CD4-positive, alpha-beta T cell treated with Interleukin-6 for 4 hours (primary cell): ENCODE measurements at regions not wholly inside any gene's neighbourhood (a gene's known extent, or its start where the extent isn't known, plus 50 kb on each side); places are given as distances from the start of the nearest gene placed in this dataset.
"Not testable (repeated sequence)": the region's sequence is repeated elsewhere in the genome, so short reads cannot be mapped to it uniquely, and the experiment has no call there.

ENCODE experiments used
- DNase-seq: peaks from one replicate; pipeline ENCODE4 v3.0.0-alpha.2; 2020; ENCODE audit warnings: mixed read lengths

DNA sequence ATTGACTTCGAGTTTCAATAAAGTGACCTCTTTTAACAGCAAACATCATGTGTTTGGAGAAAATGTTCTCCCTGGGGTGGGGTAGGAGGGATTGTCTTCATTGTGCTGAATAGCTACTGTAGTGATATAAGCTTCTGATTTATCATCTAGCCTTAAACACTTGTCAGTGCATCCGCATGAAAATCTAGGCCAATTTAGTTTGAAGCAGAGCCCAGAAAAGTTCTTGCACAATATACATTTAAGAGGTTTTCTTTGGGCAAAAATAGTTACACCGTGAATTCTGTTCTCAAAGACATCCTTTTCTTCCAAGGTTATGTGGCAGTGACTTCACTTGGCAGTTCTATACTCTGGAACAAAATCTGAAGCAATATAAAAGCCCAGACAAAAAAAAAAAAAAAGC lies 136.0 kb upstream of the IFNG-AS1 start:
- DNase-seq, result no peak

DNA sequence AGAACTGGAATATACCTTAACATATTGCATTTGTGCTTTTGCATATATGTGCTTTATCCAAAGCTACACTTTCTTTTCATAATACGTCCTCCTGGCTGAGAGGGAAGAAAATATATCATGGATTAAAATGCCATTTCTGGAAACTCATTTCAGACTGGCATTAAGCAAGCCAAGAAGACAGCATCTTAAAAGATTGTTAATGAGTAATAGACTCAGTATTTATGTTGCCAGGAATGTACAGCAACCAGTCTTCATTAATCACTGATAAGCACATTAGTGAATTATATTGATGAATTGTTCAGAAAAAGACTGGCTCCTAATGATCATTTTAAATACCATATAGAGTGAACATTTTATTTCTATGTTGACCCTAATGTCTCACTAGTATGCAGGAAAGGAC lies 134.9 kb upstream of the IFNG-AS1 start:
- no peak for DNase-seq

DNA sequence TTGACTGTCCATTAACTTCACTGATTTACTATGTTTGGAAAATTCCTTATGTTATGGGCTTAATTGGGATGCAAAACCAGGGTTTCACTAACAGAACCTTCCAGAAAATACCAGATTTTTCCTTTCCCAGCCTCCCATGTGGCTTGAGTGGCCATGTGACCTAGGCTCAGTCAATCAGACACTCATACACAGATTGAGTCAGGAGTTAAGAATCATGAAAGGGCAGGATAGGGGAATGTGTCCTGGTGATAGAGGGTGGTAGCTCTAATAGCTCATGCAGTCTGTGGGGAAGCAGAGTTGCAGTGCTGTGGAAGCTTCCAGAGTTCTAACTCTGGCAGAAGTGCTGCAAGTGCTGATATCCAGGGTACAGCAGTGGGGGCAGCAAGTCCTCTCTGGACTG lies 134.1 kb upstream of the IFNG-AS1 start:
- no peak for DNase-seq

DNA sequence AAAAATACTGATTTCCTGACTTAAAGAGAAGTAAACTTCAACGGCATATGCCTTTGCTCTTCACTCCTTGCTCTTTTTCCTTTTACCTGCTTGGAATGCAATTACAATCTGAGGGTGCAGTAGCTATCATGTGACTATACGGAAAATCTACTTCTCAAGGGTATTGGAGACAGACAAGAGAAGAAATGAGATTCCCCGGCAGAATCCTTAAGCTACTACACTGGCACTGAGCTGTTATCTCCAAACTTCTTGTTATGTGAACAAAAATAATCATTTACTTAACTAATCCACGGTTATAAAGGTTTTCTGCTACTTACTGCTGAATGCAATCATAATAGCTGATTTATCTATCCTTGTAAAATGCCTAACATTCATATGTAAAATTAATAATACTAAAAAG lies 118.0 kb upstream of the IFNG-AS1 start:
- DNase-seq, result no peak

DNA sequence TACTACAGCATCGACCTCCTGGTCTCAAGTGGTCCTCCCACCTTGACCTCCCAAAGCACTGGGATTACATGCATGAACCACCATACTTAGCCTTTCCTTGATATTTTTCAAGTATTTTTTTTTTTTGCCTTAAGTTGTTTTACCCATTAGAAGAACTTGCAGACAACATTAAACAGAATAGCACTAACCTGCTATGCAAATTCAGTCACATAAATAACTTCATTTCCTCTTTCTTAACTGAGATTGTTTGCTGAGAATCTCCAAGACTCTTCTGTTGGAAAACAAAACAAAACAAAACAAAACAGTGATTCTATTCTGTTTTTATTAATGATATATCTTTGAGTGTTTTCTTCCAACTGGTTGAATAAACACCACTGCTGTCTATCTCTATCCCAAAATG lies 115.9 kb upstream of the IFNG-AS1 start:
- no peak for DNase-seq

DNA sequence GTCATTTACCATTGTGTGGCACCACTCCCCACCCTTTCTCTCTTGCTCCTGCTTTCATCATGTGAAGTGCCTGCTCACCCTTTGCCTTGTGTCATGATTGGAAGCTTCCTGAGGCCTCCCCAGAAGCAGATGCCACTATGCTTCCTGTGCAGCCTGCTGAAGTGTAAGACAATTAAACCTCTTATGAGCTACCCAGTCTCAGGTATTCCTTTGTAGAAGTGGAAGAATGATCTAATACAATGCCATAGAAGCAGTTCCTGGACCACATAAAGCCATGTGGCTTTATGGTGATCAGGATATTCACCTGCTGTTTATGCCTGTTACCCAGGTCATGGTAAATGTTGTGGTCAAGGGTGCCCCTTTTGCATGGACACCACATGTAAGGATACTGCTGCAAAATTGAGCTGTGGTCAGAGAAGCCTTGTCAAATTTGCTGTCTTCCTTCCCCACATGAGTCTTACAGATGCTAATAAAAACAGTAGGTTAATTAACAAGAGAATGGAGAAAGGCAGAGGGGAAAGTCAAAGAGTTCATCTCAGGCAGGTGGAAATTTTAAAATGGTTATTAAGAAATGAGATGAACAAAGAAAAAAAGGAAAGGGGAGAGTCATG lies 112.8 kb upstream of the IFNG-AS1 start:
- DNase-seq, result no peak

DNA sequence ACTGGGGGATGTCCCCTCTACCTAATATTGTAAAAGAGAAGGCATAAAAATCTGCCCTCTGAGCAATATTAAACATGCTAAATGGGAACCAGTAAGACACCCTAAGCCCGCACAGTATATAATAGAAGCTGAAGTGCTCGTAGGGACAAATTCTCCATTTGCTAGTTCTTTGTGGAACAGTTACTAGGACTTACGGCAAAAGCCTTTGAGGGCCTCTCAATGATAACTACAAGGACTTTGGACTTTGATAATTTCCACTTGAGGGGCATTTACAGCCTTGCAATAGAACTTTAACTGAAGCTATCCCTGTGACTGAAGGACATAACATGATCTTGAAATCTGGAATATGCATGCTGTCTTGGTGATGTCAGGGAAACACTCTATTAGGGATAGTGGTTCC lies 111.5 kb upstream of the IFNG-AS1 start:
- no peak for DNase-seq

DNA sequence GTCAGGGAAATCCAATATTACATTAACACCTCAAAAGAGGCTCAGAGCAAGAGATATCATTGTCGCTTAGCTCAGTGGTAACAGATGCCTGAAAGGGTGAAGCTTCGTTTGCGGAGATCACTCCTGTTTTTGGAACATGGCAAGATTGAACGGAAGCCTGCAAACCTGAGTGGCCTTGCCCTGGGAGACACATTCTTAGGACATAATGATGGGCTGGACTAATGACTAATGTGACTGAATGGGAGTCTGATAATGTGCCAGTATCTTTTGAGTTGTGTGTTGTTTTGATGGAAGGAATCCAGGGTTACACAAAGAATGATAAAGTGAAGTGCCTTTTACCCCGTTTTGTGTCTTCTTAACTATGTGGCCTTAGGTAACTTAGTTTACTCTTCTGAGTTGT lies 109.3 kb upstream of the IFNG-AS1 start:
- DNase-seq, result no peak

DNA sequence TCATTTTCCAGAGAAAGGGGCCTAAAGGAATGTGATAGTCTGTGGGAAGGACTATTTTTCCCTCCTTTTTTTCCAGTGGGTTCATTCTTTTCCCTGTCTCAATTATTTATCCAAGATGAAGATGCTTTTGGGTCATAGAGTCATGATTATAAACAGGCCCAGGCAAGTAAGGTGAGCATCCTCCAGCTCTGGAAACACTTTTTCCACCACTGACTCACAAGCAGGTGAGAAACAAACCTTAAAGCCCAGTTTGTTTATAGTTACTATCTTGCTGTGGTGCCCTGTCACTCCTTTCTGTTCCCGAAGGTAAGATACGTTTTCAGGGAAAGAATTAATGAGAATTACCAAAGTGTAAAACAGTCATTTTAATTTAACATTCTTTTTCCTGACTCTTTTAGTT lies 107.7 kb upstream of the IFNG-AS1 start:
- DNase-seq, result no peak

DNA sequence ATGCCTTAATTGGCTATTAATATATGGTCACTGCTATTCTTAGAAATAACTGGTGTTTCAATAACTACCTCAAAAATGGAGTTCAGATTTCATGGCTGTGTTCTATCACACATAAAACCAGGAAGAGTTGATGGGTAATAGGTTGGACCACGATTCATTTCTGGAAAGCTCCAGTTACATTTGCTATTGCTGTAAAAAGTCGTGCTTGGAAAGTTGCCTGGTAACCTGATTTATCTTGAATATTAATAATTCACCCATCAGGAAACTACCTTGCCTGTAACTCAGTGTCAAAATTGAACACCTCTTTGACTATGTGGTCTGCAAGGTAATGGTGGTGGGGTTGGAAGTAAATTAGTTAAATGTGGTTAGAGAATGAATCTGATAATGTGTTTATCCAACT lies 104.7 kb upstream of the IFNG-AS1 start:
- DNase-seq, result no peak

DNA sequence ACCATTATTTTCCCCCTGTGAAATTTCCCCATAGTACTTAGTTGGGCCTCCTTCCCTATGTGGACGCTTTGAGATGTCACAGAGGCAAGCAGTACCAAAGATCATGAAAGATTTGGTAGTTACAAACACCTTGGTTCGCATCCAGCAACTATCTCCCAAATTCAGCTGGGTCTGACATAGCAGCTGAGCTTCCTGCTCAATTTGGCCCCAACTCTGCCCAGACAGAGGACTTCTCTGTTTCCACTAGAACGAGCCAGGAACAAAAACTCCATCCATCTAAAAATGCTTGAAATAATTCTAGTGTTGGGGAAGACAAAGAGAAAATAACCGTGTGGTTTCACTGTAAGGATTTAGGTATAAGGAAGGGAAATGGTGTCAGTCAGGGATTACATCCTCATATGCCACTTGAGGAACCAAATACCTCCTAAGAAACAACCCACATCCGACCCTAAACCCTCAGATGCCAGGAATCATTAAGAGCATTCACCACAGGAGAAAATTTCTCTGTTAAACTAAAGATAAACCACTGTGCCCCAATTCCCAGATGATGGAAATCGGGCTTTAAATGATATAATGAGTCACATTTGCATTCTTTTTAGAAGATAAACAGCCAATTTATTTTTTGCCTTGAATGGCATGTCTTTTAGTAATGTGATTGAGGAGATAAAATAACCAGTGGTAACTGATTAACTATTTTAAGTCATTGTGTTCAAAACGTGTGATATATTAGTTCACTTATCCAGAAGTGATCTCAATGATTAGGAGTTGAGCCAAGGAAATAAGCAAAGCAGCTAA lies 103.7 kb upstream of the IFNG-AS1 start:
- DNase-seq, result no peak

DNA sequence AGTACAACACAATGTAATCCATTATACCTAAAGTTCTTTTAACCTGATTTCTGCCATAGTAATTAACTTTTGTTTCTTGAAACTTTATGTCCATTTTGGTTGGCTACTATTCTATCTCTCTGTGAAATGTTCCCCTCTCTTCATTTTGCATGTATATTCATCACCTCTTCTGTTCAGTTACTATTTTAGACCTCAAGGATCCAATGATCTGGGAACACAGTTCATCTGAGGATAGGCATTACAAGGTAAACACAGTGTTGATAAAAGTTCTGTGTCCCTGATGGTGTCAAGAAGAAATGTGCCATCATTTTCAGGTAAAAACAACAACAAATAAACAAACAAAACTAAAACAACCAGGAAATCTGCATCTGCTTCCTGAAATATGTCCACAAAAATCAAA lies 102.2 kb upstream of the IFNG-AS1 start:
- no peak for DNase-seq

DNA sequence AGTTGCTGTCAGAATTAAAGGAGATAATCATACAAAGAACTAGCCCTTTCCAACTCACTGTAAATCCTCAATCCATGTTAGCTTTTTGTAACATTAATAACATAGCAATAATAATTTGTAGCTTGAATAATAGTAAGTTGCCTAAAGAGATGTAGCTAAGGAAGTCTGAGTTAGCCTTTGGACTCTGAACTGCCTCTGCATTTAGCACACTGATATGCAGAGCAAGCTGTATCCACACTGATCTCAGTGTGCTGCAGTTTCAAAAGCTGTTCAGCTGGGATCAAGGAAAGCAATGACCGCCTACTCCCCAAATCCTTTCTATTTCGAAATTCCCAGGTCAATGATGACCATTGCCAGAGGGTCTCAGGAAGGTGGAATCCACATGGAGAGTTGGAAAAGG lies 99.3 kb upstream of the IFNG-AS1 start:
- DNase-seq, result no peak

DNA sequence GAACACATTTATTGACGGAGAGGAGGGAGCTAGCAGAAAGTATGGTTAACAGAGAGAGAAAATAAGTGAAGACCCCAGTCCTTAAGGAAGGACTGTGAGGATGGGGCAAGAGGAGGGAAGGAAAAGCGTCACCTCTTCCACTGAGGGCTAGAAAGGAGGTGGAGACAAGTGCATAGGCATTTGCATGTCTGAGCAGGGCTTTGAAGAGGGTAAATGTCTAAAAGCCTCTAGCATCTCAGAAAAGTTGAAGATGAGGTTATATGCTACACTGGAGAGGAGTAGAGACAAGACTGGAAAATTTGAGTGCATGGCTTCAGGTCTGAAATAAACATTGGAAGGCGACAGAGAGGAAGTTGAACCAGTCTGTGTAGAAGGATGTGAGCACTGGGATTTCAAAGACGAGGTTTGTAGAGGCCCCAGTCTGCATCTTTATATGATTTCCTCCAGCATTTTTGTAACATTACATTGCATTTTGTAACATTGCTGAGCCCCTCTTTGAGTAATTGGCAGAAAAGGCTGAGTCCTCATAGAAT lies 98.5 kb upstream of the IFNG-AS1 start:
- DNase-seq, result no peak

DNA sequence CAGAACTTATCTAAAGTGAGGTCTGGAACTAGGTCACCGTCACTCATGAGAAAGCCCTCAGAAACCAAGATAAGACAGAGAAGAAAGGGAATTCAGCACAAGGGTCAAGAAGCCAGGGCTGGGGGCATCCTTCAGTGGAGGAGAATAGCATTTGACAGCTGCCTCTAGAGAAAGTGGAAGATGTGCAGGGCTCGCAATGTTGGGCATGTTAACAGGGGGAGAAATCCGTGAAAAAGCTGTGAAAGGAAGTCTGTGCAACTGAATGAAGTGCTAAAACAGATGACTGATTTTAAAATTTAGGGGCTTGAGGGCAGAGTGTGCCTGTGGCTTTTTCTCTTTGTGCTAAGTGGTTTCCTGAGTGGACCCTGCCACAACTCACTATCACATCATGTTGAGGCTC lies 97.7 kb upstream of the IFNG-AS1 start:
- no peak for DNase-seq

DNA sequence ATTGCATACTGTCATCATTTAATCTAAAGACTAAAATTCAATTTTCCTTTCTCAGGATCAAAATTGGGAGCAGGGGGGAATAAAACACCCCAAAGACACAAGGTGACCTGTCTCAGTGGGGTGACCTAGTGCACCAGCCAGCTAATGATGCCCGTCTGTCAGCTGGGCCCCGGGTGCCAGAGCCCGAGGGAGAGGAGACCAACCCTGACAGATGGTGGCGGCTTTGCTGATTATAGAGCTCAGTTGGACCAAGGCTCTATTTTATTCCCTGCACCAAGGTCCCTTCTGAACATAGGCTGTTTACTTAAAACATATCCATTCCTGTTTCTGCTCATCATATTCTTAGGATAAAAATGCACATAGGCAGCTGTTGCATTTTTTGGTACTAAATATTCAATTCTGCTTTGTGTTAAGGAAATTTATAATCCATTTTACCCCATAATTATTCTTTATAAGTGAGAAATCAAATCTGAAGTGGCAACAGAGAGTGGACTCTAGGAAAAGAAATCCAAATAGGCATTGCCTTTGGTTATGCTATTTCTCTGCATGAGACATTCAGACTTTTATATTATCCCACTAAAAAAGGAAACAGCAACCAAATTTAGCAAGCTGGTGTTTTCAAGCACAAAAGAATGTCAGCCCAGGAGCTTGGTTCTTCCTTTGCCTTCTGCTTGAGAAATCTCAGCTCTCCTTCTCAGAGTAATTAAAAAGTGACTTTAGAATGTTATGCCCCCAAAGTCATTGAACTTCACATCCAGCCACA lies 96.8 kb upstream of the IFNG-AS1 start:
- DNase-seq, result no peak

DNA sequence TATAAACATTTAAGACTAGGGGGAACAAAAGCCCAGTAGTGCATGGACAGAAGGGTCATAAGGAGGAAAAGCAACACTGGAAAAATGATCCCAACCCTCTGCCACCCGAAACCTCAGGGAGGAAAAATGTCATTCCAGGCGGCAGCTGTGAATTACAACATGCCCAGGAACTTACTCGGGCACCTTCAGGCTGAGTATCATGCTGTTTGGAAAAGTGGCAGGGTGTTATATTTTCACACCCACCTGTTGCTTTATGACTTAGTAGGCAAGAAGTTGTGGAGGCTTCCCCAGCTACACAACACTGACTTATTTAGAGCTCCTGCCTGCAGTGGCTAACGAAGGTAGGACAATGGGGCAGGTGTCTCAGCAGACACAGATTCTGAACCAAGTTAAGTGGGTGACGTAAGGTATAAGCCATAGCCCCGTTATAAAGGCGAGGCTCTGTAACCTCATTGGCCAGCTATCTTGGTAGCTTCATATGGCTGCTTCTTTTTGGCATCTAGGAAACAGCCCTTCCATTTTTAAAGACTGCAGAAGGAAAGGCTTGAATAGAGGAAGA lies 96.1 kb upstream of the IFNG-AS1 start:
- DNase-seq, result no peak

DNA sequence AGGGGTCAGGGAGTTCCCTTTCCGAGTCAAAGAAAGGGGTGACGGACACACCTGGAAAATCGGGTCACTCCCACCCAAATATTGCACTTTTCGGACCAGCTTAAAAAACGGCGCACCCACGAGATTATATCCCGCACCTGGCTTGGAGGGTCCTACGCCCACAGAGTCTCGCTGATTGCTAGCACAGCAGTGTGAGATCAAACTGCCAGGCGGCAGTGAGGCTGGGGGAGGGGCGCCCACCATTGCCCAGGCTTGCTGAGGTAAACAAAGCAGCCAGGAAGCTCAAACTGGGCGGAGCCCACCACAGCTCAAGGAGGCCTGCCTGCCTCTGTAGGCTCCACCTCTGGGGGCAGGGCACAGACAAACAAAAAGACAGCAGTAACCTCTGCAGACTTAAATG lies 88.8 kb upstream of the IFNG-AS1 start:
- DNase-seq, result not testable (repeated sequence)

DNA sequence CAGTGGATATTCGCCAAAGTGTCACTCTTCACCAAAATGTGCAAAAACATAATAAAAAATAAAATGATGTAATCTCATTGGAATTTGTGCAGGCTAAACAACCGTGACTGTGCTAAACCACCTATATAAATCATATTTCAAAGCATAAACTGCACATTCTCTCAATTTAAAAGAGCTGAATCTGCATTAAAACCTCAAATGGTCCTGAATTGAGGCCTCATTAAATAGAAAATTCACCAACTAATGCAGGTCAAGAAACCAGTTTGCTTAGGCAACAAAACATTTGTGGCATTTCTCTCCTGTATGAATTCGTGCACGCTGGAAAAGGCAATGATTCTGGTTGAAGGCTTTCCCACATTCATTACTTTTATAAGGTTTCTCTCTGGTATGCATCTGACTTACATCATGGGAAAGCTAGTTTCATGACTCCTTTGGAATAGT lies 80.1 kb upstream of the IFNG-AS1 start:
- DNase-seq, result no peak

DNA sequence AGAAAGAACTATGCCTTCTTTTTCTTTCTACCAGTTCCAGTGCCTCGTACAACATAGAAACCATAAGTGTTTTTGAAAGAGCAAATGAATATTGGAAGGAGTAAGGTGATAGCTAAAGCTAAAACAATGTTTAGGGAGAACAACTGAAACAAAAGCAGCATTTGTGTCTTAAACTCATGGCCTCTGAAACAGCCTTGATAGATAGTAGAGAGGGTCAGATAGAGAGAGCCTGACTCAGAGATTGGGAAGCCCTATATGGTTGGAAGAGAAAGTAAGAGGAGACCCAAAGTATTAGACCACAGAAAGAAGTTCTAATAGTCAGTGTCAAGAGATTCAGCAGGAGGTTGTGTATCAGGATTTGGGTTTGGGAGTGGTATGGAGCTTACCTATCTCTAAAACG lies 79.6 kb upstream of the IFNG-AS1 start:
- no peak for DNase-seq

DNA sequence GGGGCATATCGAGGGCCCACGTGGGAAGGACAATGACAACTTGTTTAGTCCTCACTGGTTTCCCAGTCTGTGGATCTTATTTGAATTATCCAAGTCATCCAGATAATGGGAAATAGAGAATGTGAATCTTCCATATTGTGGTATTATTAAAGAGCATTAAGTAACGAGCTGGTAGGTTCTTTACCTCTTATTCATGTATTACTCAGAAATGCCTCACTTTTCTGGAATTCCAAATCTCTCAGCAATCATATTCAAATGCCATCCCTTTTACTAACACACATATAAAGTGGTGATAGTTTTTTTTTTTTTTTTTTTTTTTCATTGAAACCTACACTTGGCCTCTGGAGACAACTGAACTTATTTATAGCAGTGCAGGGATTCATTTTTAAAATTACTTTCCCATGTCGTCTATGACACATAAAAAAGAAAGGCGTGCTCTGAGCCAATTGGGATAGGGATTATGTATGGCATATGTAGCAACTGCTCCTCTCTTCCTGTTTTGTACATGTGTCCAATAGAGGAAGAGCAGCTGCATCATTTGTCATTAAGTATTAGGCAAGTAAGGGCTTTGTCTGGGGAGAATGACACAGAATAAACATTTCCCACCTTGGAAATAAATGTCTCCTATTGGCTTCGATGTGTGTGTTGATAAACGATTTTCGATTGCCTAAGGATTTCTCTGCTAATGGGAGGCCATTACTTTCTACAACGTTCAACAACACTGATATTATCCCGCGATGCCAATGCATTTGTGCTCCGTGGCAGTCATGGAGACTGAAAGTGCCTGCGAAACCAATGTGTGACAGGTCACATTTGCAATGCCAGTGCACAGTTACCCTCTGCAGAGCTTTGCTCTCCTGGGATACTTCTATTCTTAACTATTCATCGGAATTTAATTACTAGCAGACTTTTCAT lies 78.6 kb upstream of the IFNG-AS1 start:
- no peak for DNase-seq

DNA sequence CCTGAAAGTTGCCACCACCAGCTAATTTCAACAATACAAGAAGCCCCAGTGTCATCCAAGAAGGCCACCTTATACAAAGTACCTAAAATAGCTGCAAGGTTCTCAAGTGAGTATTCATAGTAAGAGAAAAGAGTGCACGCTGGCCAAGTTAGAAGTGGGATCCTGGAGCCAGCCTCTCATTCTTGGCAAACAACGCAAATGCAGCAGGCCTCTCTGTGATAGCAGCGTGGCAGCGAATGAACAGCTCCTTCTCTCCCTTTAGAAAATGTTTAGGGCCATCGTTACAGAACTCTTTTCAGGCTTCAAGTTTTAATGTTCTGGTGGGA lies 78.0 kb upstream of the IFNG-AS1 start:
- DNase-seq, result no peak

DNA sequence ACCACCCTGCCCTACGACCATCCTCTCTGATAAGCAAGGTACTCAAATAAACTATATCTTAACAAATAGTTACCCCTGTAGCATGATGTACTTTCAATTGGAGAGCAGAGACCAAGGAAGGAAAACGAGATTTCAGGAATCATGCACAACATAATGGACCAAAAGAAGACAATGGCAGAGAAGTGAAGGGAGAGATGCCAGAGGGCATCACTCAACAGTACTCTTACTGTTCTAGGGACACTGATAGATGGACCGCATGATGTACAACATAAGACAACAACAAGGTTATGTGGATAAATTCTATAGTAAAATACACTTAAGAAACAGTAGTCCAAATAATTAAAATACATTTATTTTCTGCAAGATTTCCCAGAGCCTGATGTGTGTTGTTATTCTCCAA lies 77.5 kb upstream of the IFNG-AS1 start:
- DNase-seq, result no peak
